Thoracic aorta (tissue), 2 donors: ENCODE measurements at regions not wholly inside any gene's neighbourhood (a gene's known extent, or its start where the extent isn't known, plus 50 kb on each side); places are given as distances from the start of the nearest gene placed in this dataset.

Source experiments
- ATAC-seq: fragments of 150-250 bp; one replicate; pipeline ENCODE4 v1.8.0; 2017; ENCODE audit warnings: low read depth; ENCODE audit not compliant: insufficient number of reproducible peaks, low FRiP score
- DNase-seq: peaks from one replicate; pipeline ENCODE4 v3.0.0-alpha.2; 2020; ENCODE audit warnings: low spot score
- H3K27ac ChIP-seq, 2 donors: fragments of 200-600 bp; sonication (generic); 1 replicate in 1 of 2; 2 replicates in 1 of 2; pipeline ENCODE4 v1.5.1; 2016; ENCODE audit warnings: mild to moderate bottlenecking in 2 of 2, moderate library complexity in 2 of 2
- H3K27me3 ChIP-seq: fragments of 200-600 bp; sonication (generic); replicated peaks from 2 replicates; pipeline ENCODE4 v1.6.0; 2016; ENCODE audit warnings: mild to moderate bottlenecking; ENCODE audit not compliant: insufficient read depth
- H3K36me3 ChIP-seq: fragments of 200-600 bp; sonication (generic); one replicate; pipeline ENCODE4 v1.5.1; 2016
- H3K4me1 ChIP-seq, 2 donors: fragments of 200-600 bp; sonication (generic); 1 replicate in 1 of 2; 2 replicates in 1 of 2; pipeline versions ENCODE4 v1.5.1 to v1.6.0; 2016; ENCODE audit warnings: low read depth in 2 of 2, mild to moderate bottlenecking in 1 of 2; ENCODE audit not compliant: control insufficient read depth in 1 of 2
- H3K4me3 ChIP-seq: fragments of 200-600 bp; sonication (generic); 2 replicates; pipeline ENCODE4 v1.5.1; 2016; ENCODE audit warnings: mild to moderate bottlenecking
- H3K9me3 ChIP-seq: fragments of 200-600 bp; sonication (generic); 2 replicates; pipeline ENCODE4 v1.5.1; 2016
- CTCF ChIP-seq: fragments of 200-600 bp; sonication (generic); IDR thresholded peaks from one replicate; pipeline ENCODE4 v1.5.1; 2019; ENCODE audit warnings: antibody characterized with exemption

- Histone ChIP-seq H3K27me3 (no peaks in the 10 kb centered on the region), H3K27ac (no peak overlapping the region), H3K4me3 (no peak overlapping the region), H3K36me3 (no peaks in the 10 kb centered on the region), H3K9me3 (no peaks in the 10 kb centered on the region), H3K4me1 (no peaks in the 10 kb centered on the region)
- ATAC-seq, result no peak
- no peak for TF ChIP-seq CTCF
- DNase-seq, result no peak
Observed at GRCh38 chrX:69037786-69038185, 127.5 kb downstream of the PJA1 start.

DNA sequence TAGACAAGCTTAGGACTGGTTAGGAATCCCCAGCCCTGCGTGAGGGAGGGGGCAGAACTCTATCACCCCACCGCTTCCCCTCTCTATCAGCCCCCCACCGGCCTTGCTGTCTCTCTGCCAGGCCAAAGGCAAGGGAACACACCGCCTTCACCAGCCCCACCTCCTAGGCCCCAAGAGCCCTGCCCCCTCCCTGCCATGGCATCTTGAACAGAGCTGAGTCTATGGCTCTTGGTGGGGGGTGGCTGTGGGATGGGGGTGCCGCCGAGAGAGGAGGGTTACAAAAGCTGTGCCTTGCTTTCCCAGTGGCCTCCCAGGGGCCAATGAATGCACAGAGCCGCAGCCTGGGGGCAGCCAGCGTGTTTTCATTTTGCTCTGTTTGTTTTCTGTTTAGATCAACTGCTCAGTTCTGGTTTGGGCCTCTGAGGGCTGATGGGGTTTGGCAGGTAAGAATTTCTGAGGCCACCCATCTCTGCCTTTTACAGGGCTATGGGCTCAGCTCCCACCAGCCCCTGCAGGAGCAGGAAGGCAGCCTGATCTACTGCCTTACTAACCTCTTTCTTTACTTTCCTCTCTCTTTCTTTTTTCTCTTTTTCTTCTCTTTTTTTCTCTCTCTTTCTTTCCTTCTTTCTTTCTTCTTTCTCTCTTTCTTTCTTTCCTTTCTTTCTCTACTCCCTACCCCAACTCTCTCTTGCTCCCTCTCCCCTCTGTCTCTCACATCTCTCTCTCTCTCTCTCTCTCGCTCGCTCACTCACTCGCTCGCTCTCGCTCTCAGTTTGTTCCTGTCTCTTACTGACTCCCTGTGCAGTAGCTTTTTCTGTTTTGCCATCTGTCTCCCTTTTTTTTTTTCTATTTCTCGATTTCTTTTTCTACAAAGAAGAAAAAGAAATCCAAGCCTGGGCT is 128.3 kb downstream of the PJA1 start:
- no peaks in the 10 kb centered on the region for H3K4me1 ChIP-seq
- DNase-seq, result no peak

DNA sequence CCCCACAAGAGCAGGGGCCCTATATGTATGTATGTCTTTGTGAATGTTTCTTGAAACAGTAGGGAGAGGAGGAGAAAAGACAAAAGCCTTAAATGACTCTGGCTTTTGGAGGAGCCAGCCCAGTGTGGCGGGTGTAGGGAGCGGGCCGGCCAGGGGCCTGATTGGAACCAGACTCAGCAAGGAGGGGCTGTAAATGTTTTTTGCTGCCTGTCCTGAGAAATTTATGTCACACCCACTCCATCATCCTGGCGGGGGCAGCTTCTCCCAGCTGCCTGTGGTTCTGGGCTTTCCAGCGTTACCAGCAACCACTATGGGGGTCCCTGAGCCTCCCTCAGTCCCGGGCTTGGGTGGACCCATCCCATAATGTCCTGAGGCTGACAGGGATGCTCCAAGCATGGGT is 130.8 kb downstream of the PJA1 start:
- Histone ChIP-seq H3K9me3 (no peaks in the 10 kb centered on the region), H3K27me3 (no peaks in the 10 kb centered on the region), H3K4me1 (no peaks in the 10 kb centered on the region), H3K27ac (no peak overlapping the region), H3K4me3 (no peak overlapping the region), H3K36me3 (no peaks in the 10 kb centered on the region)
- TF ChIP-seq CTCF, result no peak
- no peak for ATAC-seq
- no peak for DNase-seq

More for the DNA sequence above, 128.3 kb downstream of the PJA1 start:
- ATAC-seq, result no peak
- TF ChIP-seq CTCF, result no peak
- no peaks in the 10 kb centered on the region for H3K27me3 ChIP-seq
- no peaks in the 10 kb centered on the region for H3K9me3 ChIP-seq
- H3K4me3 ChIP-seq, result no peak overlapping the region
- H3K27ac ChIP-seq, result no peak overlapping the region
- H3K36me3 ChIP-seq, result no peaks in the 10 kb centered on the region

- Histone ChIP-seq H3K27ac (no peak overlapping the region), H3K36me3 (no peaks in the 10 kb centered on the region), H3K4me3 (no peak overlapping the region), H3K27me3 (no peaks in the 10 kb centered on the region), H3K4me1 (no peaks in the 10 kb centered on the region), H3K9me3 (no peaks in the 10 kb centered on the region)
- no peak for ATAC-seq
- TF ChIP-seq CTCF, result no peak
- DNase-seq, result no peak
Observed at GRCh38 chrX:69033936-69034335, 131.3 kb downstream of the PJA1 start.

DNA sequence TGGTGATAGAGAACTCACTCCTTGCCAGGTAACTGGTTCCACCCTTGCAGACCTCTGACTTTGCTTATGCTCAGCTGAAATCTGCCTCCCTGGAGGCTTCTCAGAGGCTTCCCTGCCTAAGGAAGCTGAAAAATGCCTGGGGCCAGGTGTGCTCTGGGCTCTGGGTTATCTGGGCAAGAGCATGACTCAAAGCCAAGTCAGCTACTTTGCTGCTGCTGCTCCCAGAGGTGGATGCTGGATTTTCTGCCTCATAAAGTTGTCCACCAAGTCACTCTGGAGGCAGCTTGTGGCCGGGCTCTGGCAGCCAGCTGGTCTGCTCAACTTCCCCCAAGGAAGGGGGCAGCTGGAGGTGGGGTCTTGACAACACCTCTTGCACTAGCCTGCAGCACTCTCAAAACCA is 132.7 kb downstream of the PJA1 start:
- Histone ChIP-seq H3K27ac (no peak overlapping the region), H3K36me3 (no peaks in the 10 kb centered on the region), H3K4me1 (no peaks in the 10 kb centered on the region), H3K4me3 (no peak overlapping the region), H3K9me3 (no peaks in the 10 kb centered on the region), H3K27me3 (no peaks in the 10 kb centered on the region)
- ATAC-seq (no peak), DNase-seq (no peak)
- no peak for TF ChIP-seq CTCF
